Panc1 (cell line): ENCODE measurements at regions not wholly inside any gene's neighbourhood (a gene's known extent, or its start where the extent isn't known, plus 50 kb on each side); places are given as distances from the start of the nearest gene placed in this dataset.

Experiments used
- ATAC-seq: fragments of 200-7000 bp; cut with Tn5 transposase; 2 replicates; pipeline ENCODE4 v1.9.1; 2020; ENCODE audit warnings: mild to moderate bottlenecking, moderate library complexity
- BruUV-seq: library from RNA; stranded (reverse); fragments of 400-500 nt; replicated peaks from 2 replicates; lab custom pipeline; 2021; lab: Mats Ljungman, UMichigan
- CTCF ChIA-PET: fragments of 300-600 bp; sonication (Branson Sonifier 250); formaldehyde crosslinking; loops from one replicate; lab custom pipeline; 2022; ENCODE audit warnings: antibody characterized with exemption; lab: Charles Lee
- POLR2A ChIA-PET: fragments of 300-600 bp; sonication (Branson Sonifier 250); formaldehyde crosslinking; loops from one replicate; lab custom pipeline; 2022; ENCODE audit warnings: antibody characterized with exemption; lab: Charles Lee
- DNase-seq: peaks from one replicate; pipeline ENCODE4 v3.0.0-alpha.2; 2010; ENCODE audit warnings: low read depth, low spot score
- H3K27ac ChIP-seq: 2 replicates; pipeline ENCODE4 v1.5.1; 2011; ENCODE audit warnings: mild to moderate bottlenecking, low read length, inconsistent platforms
- H3K27me3 ChIP-seq: fragments of 200-500 bp; sonication (Bioruptor generic); 2 replicates; pipeline ENCODE4 v1.6.0; 2014; ENCODE audit warnings: low read length, inconsistent platforms; ENCODE audit not compliant: control insufficient read depth, insufficient read depth
- H3K36me3 ChIP-seq: fragments of 200-500 bp; sonication (Bioruptor generic); 2 replicates; pipeline ENCODE4 v1.5.1; 2014; ENCODE audit warnings: inconsistent platforms, mild to moderate bottlenecking, low read length, moderate library complexity; ENCODE audit not compliant: control insufficient read depth, insufficient read depth
- H3K4me1 ChIP-seq: 2 replicates; pipeline ENCODE4 v1.5.1; 2011; ENCODE audit warnings: inconsistent platforms, mild to moderate bottlenecking, low read length, moderate library complexity; ENCODE audit not compliant: control insufficient read depth, insufficient read depth
- H3K4me3 ChIP-seq, 2 experiments: 2 replicates each; pipeline ENCODE4 v1.5.1; 2011 to 2012; ENCODE audit warnings: low read depth in 2 of 2, low read length in 2 of 2, mild to moderate bottlenecking in 2 of 2, inconsistent platforms in 1 of 2, moderate library complexity in 1 of 2
- H3K9me3 ChIP-seq: fragments of 200-500 bp; sonication (Bioruptor generic); 2 replicates; pipeline ENCODE4 v1.5.1; 2014; ENCODE audit warnings: low read depth, mild to moderate bottlenecking, inconsistent platforms, low read length, moderate library complexity; ENCODE audit not compliant: control insufficient read depth, insufficient read depth
- POLR2AphosphoS5 ChIP-seq: IDR thresholded peaks from 2 replicates; pipeline ENCODE4 v1.6.1; 2012; ENCODE audit warnings: mild to moderate bottlenecking, low read depth, low read length, moderate library complexity
- REST ChIP-seq, 2 experiments: IDR thresholded peaks; 2 replicates each; pipeline ENCODE4 v1.6.1; 2011 to 2012; ENCODE audit warnings: low read depth in 2 of 2, control low read depth in 1 of 2, low read length in 1 of 2, mild to moderate bottlenecking in 1 of 2, moderate library complexity in 1 of 2; ENCODE audit not compliant: insufficient read depth in 1 of 2
- SIN3A ChIP-seq: IDR thresholded peaks from 2 replicates; pipeline ENCODE4 v1.6.1; 2012; ENCODE audit warnings: low read depth, mild to moderate bottlenecking, low read length, moderate library complexity, borderline replicate concordance; ENCODE audit not compliant: insufficient read depth
- TCF7L2 ChIP-seq: IDR thresholded peaks from 2 replicates; pipeline ENCODE4 v1.6.1; 2011; ENCODE audit warnings: mild to moderate bottlenecking, low read depth, low read length, inconsistent platforms
- in situ Hi-C: cut with HindIII; loops from 2 replicates; pipeline ENCODE4 v1.10.0; 2016; ENCODE audit warnings: low sequenced_read_pairs, low pct_unique_long_range_greater_than_20kb
- intact Hi-C: fragments of 100-400 bp; cut with micrococcal nuclease; formaldehyde crosslinking; loops from one replicate; pipeline ENCODE4 v1.10.0; 2022; ENCODE audit not compliant: unreplicated experiment
- TF ChIP-seq, protein P1 (sequence below): fragments of 450-650 bp; IDR thresholded peaks from 2 replicates; pipeline ENCODE4 v1.5.1; 2017; ENCODE audit warnings: mild to moderate bottlenecking

- H3K4me1 ChIP-seq, result peaks cover 2% of the 10 kb centered on the region; the same call in 1 of the 2 replicates
- no peaks in the 10 kb centered on the region for H3K9me3 ChIP-seq
- ATAC-seq (no peak), DNase-seq (no peak)
- H3K4me3 ChIP-seq, result no peak overlapping the region
- no peaks in the 10 kb centered on the region; the same call in 1 of the 2 replicates for H3K27me3 ChIP-seq
- ChIA-PET POLR2A (no interaction called here), CTCF (interaction anchor here (1.1 kb wide), 1 partner anchor 33 kb away, joined by 3 read pairs; no protein-coding TSS in a partner anchor)
- H3K27ac ChIP-seq, result no peak overlapping the region
- BruUV-seq, result no TSS peak
- no peaks in the 10 kb centered on the region for H3K36me3 ChIP-seq
- in situ Hi-C loops, result no loop called here
- no peak for TF ChIP-seq TCF7L2
- TF ChIP-seq SIN3A, result no peak
- TF ChIP-seq, protein P1, sequence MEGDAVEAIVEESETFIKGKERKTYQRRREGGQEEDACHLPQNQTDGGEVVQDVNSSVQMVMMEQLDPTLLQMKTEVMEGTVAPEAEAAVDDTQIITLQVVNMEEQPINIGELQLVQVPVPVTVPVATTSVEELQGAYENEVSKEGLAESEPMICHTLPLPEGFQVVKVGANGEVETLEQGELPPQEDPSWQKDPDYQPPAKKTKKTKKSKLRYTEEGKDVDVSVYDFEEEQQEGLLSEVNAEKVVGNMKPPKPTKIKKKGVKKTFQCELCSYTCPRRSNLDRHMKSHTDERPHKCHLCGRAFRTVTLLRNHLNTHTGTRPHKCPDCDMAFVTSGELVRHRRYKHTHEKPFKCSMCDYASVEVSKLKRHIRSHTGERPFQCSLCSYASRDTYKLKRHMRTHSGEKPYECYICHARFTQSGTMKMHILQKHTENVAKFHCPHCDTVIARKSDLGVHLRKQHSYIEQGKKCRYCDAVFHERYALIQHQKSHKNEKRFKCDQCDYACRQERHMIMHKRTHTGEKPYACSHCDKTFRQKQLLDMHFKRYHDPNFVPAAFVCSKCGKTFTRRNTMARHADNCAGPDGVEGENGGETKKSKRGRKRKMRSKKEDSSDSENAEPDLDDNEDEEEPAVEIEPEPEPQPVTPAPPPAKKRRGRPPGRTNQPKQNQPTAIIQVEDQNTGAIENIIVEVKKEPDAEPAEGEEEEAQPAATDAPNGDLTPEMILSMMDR, result no peak
- TF ChIP-seq POLR2AphosphoS5, result no peak
- no peak for TF ChIP-seq REST (IDR thresholded peaks at IDR 0.05; ENCODE audit: insufficient read depth in 1 of 2, low read depth in 2 of 2, low read length in 1 of 2)
- intact Hi-C loops, result no loop called here
These were observed 1312.8 kb downstream of the TMEM121 start for GRCh38 chr14:106838991-106839769.

GRCh38 chr14:106840258-106840657 lies 1313.9 kb downstream of the TMEM121 start:
- Histone ChIP-seq H3K36me3 (no peaks in the 10 kb centered on the region), H3K4me1 (peaks cover 5% of the 10 kb centered on the region; the same call in 1 of the 2 replicates), H3K27ac (no peak overlapping the region), H3K27me3 (no peaks in the 10 kb centered on the region; the same call in 1 of the 2 replicates), H3K9me3 (no peaks in the 10 kb centered on the region), H3K4me3 (no peak overlapping the region)
- DNase-seq (no peak), ATAC-seq (no peak)
- ChIA-PET POLR2A (no interaction called here), CTCF (no interaction called here)
- no peak for TF ChIP-seq SIN3A
- TF ChIP-seq POLR2AphosphoS5, result no peak
- TF ChIP-seq REST (IDR thresholded peaks at IDR 0.05; ENCODE audit: insufficient read depth in 1 of 2, low read depth in 2 of 2, low read length in 1 of 2), result no peak
- TF ChIP-seq TCF7L2, result no peak
- TF ChIP-seq, protein P1, result no peak
- intact Hi-C loops, result no loop called here
- in situ Hi-C loops, result no loop called here
- no TSS peak for BruUV-seq
